Stimulated activated CD8-positive, alpha-beta memory T cell treated with anti-CD3 and anti-CD28 coated beads, Interleukin-15, amount 100 ng/mL, for 1 hour (primary cell): ENCODE measurements at regions not wholly inside any gene's neighbourhood (a gene's known extent, or its start where the extent isn't known, plus 50 kb on each side); places are given as distances from the start of the nearest gene placed in this dataset.

Experiments
- DNase-seq: peaks from one replicate; pipeline ENCODE4 v3.0.0-alpha.2; 2020; ENCODE audit warnings: low read depth

DNA sequence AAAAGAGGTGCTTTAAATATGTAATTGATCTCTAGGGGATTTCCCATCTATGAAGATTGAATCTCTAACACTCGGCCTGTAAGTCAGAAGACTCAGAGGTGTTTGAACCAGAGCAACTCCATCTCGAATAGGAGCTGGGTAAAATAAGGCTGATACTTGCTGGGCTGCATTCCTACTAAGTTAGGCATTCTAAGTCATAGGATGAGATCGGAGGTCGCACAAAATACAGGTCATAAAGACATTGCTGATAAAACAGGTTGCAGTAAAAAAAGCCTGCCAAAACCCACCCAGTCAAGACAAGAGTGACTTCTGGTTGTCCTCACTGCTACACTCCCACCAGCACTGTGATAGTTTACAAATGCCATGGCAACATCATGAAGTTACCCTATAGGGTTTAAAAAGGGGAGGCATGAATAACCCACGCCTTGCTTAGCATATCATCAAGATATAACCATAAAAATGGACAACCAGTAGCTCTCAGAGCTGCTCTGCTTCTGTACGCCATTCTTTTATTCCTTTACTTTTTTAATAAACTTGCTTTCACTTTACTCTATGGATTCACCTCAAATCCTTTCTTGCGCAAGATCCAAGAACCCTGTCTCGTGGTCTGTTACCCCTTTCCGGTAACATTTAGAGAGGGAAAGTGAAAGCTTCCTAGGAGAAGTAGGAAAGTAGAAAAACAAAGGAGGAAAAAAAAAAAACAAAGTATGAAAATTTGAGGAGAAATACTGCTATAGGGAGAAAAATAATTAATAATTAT lies 129.7 kb upstream of the PHACTR1 start:
- no peak for DNase-seq

DNA sequence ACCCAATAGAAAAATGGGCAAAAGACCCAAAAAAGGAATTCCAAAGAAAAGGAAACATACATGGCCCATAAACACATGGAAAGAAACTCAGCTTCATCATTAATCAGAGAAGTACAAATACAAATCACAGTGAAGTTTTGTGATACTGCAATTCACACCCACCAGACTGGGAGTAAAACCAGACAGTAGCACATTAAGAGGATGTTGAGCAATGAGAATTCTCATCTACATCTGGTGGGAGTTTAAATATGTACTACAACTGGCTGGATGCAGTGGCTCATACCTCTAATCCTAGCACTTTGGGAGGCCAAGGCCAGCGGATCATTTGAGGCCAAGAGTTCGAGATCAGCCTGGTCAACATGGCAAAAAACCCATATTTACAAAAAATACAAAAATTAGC lies 125.7 kb upstream of the PHACTR1 start:
- no peak for DNase-seq

DNA sequence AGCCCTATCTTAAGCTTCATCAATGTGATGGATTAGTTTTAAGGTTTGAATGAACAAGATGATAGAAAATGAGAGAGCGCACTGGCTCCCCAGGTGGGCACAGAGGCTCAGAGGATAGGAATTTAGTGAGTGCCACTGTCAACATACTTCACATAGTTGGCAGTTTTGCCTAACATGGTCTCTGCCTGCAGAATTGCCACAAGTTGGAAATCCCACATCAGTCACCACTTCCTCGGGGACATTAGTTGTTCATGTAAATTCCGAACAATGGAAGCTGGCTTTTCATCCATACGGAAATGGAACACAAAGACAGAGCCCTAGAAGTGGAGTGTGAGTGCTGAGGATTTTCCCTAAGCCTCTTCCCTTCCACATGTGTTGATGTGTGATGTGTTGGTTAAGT lies 123.9 kb upstream of the PHACTR1 start:
- DNase-seq = no peak

DNA sequence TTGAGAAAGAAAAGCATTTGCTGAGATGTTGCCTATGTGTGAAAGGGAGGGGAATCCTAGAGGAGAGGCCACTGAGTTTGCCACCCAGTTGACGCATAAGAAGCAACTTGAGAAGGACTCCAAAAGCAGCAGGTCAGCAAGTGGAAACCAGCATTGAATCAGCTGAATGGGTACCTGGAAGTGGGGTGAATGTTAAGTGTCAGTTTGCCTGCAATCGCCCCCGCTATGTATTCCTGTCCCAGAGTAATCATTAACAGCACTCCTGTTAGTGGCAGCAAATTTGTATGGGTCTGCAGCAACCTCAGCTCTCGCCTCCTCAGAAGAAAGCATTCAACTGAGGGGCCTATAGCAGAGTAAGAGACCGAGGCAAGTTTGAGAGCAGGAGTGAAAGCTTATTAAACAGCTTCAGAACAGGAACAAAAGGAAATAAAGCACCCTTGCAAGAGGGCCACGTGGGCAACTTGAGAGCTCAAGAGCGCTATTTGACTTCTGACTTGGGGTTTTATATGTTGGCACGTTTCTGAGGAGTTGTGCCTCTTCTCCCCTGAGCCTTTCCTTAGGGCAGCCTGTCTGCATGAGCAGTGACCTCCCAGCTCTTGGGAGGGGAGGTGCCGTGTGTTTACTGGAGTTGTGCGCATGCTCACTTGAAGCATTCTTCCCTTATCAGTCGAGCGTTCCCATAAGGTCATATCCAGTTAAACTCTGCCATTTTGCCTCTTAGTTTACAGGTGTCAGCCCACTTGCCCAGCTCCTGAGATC lies 122.6 kb upstream of the PHACTR1 start:
- DNase-seq = no peak

DNA sequence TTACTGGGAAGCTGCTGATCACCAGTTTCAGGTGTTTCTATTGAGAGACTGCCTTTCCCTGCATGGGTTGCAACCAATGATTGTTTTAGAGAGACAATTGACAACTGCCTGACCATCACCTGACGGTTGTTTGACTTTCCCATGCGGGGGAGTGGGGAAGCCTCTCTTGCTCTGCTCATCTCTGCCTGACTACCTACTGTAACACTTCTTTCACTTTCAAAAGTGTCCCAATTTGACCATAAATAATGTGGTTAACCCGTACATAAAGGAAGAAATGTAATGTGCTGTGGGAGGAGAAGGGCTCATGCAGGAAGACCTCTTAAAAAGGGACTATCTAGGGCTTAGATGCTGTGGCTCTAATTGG lies 122.1 kb upstream of the PHACTR1 start:
- DNase-seq = no peak

DNA sequence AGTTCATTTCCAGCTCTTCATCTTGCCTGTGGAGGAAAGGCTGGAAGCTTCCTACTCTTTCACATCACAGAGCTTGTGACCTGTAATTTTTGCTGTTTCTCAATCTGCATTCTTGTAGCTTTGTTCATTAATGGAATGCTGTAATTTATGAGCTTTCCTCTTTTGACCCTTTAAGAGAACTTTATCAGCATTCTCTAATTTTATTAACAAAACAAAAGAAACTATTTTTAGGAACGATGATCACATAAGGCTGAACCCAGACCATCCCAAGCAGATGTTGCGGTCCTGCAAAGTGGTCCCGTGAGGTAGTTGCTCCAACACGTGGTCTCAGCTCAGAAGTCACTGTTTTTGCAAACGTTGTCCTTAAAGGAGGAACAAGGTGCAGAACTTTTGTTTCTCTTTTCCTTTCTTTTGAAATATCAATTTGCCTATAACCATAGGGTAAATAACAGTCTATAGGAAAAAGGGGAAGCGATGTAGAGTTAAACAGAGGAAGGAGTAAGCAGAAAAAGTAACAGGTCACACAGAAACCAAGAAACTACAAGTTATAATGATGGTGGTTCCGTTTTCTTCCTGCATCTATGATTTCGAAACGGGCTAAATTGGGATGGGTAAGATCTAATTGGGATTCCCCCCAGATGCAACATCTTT lies 121.3 kb upstream of the PHACTR1 start:
- DNase-seq = no peak

DNA sequence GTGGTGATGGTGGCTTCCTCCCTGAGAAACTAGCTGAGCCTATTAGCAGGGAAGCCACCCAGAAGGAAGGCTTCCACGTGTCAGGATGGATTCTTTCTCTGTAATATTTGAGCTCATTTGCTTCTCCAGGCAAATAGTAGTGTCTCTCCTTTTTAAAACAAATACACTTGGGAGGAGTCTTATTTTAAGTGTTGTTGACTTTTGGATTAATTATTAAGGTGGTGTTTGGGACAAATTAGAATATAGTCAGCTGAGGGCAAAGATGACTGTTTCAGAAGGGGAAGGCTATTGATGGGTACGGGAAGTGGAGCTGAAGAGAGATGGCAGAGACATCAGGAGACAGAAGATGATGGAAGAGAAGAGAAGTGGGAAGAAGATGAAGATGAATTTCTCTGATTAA lies 119.8 kb upstream of the PHACTR1 start:
- no peak for DNase-seq

DNA sequence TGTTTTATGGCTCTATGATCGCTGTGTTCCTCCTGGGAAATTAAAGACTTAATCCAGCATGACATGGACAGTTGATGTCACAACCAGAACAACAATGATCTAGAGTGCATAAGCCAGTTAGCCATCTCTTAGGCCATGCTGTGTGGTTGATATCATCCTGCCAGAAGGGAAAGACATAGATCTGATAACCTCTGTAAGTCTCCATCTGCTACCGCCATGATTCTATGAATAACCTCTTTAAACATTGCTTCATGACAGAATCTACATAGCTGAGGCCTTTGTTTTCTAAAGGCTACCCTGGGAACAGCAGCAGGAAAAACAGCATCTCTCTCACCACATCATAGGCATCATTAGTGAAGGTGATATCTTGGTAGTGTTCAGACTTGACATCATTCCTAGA lies 117.6 kb upstream of the PHACTR1 start:
- no peak for DNase-seq

DNA sequence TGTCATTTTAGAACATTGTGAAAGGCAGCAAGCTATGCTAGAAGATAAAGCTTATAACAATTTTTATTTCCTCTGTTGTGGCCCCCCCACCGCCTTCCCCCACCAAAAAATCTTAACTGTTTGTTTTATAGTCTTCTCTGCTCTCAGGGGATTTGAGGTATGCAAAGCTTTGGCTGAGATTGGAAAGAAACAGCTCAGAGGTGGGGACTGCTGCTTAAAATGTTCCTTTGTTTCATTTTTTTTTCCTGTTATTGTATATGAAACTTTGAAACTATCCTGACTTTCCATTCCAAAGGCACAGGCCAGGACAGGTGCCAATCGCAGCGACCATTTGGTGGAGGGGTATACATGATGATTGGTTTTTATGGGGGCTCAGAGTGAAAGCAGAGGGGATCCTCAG lies 114.7 kb upstream of the PHACTR1 start:
- no peak for DNase-seq

DNA sequence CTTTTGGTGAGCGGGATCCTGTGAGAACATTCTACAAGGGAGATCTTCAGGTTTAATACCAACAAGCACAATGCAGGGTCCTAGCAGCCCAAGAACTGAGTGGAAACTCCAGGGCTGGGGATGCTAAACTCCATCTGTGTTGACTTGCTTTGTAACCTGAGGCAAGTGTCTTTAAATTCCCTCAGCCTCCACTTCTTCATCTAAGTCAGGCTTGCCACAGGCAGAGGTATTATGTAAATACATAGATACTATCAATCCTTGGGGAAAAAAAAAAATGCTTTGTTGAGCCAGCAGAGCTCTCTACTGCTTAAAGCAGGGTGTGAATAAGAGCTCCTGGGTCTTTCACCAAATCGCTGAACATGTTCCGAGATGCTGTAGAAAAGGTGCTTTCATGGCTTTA lies 114.2 kb upstream of the PHACTR1 start:
- DNase-seq = no peak

DNA sequence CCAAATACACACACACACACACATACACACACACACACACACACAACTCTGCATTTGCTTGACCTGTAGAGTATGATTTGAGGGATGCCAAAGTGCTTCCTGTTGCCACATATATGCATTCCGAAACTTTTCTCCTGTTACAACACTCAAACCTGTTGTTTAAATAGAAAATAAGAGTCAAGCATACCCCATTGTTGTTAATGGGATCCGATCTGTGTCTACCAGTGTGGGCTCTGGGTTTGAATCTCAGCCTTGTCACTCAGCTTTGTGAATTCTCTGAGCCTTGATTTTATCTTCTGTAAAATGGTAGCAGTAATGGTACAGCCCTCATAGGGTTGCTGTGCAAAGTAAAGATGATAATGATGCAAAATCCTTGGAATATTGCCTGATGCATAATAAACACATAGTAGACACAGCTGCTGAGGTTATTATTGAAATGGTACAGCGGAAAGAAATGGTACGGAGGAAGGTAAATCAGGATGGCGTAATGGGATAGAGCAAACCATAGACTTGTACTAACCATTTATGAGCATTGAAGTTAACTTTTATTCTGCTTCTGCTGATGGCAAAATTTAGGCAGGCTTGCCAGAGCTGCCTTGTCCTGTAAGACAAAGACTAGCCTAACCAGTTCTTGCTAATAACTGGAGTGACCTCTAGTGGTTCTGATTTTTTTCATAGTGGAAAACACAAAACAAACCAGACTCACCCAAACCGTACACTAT lies 113.5 kb upstream of the PHACTR1 start:
- DNase-seq = no peak

DNA sequence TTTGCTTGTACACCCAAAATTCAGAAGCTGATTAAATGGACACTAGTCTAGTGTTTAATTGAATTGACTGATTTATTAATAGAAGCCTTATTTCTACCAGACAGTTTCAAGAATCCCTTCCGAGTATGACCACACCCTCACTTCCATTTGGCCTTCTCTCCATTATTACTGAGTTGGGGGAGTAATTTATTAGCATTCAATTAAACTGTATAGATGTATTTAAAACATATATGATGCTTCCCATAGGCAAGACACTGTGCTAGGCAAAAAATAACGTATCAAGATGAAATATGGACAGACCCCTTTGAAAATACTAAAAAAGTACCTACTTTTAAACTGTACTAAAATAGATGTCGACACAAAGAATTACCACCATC lies 112.9 kb upstream of the PHACTR1 start:
- no peak for DNase-seq

DNA sequence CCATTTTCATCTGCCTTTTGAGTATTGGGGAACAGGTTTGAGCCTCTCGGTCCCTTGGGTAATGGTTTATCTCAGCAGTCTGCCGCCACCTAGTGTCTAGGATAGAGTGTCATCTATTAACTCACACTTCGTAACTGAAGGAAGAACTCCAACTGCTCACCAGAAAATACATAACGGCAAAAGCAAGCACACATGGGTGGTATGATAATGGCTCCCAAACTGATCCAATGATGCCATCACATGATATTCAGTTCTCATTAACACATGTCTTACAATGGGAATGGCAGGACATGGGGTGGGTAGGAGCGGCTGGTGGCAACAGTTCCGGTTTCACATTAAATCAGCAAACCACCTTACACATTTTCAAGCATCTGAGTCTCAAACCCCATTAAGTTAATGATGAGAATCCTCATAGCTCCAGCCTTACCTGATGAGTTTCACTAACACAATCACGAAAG lies 110.7 kb upstream of the PHACTR1 start:
- DNase-seq = peak; percentile 1

DNA sequence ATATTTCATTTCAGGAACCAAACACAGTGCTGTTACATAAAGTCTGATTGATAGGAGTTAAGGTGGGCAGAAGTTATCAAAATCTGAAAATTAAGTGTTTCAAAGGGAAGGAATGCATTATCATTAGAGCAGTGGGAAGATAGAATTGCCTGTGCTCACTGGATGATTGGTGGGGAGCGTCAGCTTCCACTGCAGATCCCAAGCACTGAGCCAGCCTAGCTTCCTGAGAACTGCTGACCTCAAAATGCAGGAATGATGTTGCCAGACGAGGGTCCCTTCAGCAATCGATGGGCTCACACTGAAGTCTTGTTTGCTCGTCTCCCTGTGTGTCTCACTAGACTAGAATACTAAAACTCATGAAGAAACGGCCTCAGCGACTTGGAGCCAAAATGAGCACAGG lies 110.0 kb upstream of the PHACTR1 start:
- DNase-seq = no peak

DNA sequence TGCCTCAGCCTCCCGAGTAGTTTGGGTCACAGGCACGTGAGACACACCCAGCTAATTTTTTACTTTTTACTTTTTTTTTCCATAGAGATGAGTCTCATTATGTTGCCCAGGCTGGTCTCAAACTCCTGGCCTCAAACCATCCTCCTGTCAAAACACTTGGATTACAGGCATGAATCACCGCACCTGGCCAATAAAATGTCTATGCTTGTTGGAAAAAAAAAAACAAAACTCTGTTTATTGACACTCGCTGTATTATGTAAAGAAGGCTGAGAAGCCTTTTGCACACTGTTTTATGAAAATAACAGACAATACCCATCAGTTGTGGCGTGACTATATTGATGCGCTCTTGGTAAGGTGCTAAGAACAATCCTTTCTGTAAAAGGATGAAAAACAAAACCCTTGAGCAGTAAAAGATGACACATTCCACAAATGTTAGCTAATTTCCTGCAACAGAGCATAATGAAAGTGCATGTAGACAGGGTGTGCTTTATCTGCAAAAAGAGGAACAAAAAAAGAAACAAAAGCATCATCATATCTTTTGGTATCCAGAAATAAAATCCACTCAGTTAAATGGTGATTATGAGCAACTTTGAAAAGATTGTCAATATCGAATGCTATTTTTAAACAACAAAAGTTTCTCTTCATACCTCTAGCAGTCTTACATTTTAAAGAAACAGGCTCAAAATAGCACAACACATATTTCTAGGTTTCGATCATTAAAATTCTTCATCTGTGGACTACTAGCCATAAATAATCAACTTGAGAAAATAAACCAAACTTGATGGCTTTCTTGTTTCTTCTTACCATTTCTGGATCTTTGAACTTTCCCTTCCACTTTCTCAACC lies 108.3 kb upstream of the PHACTR1 start:
- no peak for DNase-seq

DNA sequence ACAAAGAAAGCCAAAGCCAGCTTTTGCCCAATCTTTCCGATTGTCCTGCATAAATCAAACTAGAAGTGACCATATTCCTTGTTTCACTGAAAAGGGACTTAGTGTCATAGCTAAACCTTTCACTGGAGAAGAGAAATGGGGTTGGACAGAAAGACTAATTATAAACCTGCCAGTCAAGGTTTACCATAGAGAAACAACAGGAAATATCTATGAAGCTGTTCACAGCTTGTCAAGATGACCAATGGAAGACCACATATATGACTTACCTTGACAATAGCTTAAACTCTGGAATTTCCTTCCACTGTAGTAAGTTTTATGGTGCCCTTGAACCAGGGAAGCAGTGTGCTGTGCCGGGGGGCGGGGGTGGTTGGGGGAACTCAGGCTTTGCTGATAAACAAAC lies 107.7 kb upstream of the PHACTR1 start:
- DNase-seq = no peak

DNA sequence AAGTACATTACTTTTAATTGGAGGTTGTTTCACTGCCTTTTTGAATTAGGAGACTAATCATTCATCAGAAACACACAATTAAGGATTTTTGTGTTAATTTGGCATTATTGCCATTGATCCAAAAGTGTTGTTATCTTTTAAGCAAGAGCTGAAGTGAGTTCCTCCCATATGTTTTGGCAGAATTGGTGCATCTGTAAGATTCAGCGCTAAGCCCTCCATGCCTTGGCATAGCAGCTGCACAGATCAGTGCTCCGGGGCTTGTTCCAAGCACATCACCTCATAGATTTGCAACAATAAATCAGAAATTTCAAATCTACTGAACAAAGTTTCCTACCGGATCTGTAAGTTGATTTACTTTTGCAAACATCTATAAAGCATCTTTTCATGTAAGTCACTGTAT lies 106.8 kb upstream of the PHACTR1 start:
- no peak for DNase-seq

DNA sequence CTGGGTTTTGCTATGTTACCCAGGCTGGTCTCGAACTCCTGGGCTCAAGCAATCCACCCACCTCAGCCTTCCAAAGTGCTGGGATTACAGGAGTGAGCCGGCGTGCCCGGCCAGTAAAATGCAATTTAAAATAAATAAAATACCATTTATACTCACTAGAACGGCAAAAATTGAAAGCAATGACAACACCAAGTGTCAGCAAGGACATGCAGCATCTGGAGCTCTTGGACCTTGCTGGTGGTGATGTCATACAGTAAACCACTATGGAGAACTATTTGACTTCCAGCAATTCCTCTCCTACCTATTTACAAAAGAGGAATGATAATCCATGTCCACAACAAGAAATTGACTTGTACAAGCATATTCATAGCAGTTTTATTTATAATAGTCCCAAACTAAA lies 105.7 kb upstream of the PHACTR1 start:
- no peak for DNase-seq

DNA sequence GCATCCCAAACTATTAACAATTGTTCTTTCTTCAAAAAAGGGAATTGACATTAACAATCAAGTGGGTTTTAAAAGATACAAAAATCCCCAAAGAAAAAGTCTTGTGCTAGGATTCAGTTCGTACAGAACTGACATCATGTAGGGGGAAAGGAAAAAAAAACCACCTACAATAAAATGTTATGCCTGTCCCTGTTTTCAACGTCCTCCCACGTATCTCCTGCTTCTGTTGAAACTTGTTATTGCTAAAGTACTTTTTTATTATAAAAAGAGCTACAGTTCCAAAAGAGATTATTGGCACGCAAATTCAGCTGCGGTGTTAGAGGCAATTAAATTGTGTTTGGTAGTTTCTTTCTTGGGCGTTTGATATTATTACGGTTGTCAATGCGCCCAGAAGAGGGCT lies 102.8 kb upstream of the PHACTR1 start:
- no peak for DNase-seq

DNA sequence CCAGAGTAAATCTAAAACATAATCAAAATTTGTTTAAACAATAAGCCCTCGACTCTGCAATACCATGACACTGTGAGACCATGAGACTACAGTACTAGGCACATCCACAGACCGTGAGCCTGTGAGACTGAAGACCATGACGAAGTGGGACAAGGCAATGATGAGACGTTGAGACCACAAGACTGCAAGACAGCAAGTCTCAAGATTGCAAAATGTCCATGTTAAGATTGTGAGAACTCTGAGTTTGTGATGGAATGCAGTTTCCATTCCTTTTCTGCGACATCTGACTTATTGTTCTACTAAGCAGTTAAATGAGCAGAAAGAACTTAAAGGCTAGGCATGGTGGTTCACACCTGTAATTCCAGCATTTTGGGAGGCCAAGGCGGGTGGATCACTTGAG lies 102.1 kb upstream of the PHACTR1 start:
- no peak for DNase-seq

DNA sequence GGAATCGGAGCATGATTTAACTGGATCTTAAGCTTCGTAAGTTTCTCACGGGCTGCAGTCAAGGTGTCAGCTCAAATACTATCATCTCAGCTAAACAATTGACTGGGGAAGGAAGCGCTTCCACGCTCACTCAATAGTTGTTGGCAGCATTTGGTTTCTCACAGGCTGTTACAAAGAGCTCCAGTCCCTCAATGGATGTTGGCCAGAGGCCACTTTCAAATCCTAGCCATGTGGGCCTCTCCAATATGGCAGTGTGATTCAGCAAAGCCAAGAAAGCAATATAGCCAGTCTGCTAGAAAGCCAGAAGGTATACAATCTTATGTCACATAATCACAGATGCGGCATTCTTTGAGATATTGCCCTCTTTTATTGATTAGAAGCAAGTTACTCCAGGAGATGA lies 98.3 kb upstream of the PHACTR1 start:
- DNase-seq = no peak

DNA sequence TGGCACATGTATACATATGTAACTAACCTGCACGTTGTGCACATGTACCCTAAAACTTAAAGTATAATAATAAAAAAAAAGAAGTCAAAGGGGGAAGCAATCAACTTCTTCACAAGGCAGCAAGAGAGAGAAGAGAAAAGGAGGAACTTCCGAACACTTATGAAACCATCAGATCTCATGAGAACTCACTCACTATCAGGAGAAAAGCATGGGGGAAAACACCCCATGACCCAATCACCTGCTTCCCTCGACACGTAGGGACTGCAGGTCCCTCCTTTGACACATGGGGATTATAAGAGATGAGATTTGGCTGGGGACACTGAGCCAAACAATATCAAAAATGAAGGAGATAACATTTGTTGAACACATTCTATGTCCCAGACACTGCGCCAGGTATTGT lies 94.8 kb upstream of the PHACTR1 start:
- DNase-seq = no peak
